Nephron progenitor cell (in vitro differentiated cells): ENCODE measurements at regions not wholly inside any gene's neighbourhood (a gene's known extent, or its start where the extent isn't known, plus 50 kb on each side); places are given as distances from the start of the nearest gene placed in this dataset.

ENCODE experiments used
- DNase-seq: peaks from one replicate; pipeline ENCODE4 v3.0.0; 2021
- H3K27ac Mint-ChIP-seq: 2 replicates; pipeline ENCODE4 v1.8.0; 2021; ENCODE audit warnings: mild to moderate bottlenecking, moderate library complexity, mixed read lengths
- H3K27me3 Mint-ChIP-seq: 2 replicates; pipeline ENCODE4 v1.8.0; 2021; ENCODE audit warnings: mild to moderate bottlenecking, low read depth, mixed read lengths; ENCODE audit not compliant: poor library complexity
- H3K36me3 Mint-ChIP-seq: 2 replicates; pipeline ENCODE4 v1.8.0; 2021; ENCODE audit warnings: low read depth, mixed read lengths
- H3K4me1 Mint-ChIP-seq: 2 replicates; pipeline ENCODE4 v1.8.0; 2021; ENCODE audit warnings: mixed read lengths
- H3K4me3 Mint-ChIP-seq: 2 replicates; pipeline ENCODE4 v1.8.0; 2021; ENCODE audit warnings: mild to moderate bottlenecking, moderate library complexity, mixed read lengths
- H3K9me3 Mint-ChIP-seq: 2 replicates; pipeline ENCODE4 v1.8.0; 2021; ENCODE audit warnings: mild to moderate bottlenecking, moderate library complexity, mixed read lengths
- TF ChIP-seq, protein P1 (sequence below): fragments of 200-600 bp; sonication (generic); IDR thresholded peaks from 2 replicates; pipeline ENCODE4 v1.5.0; 2021; ENCODE audit warnings: antibody characterized with exemption

DNA sequence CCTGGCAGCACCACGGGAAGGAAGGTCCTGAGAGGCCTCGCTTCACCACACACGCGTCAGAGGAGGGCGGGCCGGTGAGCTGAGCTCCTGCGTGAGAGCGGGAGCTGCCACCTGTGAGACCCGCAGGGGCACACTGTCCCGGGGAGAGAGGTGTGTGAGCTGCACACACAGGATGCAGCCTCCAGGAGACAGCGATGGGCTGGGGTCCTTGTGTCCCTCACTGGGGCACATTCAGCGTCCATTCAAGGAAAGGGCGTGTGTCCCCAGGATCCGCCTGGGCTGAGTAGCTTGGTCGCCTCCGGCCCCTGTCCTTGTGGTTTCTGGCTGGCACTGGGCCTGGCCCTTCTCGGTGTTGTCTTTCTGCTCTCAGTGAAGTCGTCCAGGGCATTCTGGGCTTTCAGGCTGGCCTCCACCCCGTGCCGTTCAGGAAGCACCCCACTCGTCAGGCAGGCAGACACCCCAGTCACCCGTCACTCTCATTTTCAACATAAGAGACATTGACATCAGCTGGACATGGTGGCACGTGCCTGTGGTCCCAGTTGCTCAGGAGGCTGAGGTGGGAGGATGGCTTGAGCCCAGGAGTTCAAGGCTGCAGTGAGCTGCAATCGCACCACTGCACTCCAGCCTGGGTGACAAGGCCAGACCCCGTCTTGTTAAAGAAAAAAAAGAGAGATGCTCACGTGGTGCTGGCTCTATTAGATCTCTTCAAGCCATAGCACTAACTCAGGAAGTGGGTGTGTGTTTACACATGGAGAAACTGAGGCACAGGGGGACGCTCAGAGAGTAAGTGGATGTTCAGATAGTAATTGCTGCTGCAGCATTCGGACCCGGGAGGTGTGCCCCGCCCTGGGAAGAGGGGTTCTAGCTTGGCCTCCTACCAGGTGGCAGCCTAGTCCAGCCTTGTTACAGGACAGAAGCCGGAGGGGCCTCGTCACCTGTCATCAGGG lies 1081.6 kb downstream of the BRD1 start:
- Mint-ChIP-seq H3K36me3 (no peaks in the 10 kb centered on the region), H3K4me1 (no peaks in the 10 kb centered on the region), H3K27ac (no peak overlapping the region), H3K27me3 (peaks cover 5% of the 10 kb centered on the region), H3K4me3 (no peak overlapping the region), H3K9me3 (no peaks in the 10 kb centered on the region)
- DNase-seq, result no peak
- TF ChIP-seq, protein P1, sequence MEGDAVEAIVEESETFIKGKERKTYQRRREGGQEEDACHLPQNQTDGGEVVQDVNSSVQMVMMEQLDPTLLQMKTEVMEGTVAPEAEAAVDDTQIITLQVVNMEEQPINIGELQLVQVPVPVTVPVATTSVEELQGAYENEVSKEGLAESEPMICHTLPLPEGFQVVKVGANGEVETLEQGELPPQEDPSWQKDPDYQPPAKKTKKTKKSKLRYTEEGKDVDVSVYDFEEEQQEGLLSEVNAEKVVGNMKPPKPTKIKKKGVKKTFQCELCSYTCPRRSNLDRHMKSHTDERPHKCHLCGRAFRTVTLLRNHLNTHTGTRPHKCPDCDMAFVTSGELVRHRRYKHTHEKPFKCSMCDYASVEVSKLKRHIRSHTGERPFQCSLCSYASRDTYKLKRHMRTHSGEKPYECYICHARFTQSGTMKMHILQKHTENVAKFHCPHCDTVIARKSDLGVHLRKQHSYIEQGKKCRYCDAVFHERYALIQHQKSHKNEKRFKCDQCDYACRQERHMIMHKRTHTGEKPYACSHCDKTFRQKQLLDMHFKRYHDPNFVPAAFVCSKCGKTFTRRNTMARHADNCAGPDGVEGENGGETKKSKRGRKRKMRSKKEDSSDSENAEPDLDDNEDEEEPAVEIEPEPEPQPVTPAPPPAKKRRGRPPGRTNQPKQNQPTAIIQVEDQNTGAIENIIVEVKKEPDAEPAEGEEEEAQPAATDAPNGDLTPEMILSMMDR, result no peak

- DNase-seq, result no peak
- no peaks in the 10 kb centered on the region for H3K4me1 Mint-ChIP-seq
- peaks cover 5% of the 10 kb centered on the region for H3K27me3 Mint-ChIP-seq
- no peak overlapping the region for H3K4me3 Mint-ChIP-seq
- TF ChIP-seq, protein P1, result no peak
- no peaks in the 10 kb centered on the region for H3K36me3 Mint-ChIP-seq
- no peaks in the 10 kb centered on the region for H3K9me3 Mint-ChIP-seq
- H3K27ac Mint-ChIP-seq, result no peak overlapping the region
Measured at GRCh38 chr22:48744967-48745841, 1082.5 kb downstream of the BRD1 start.

- H3K27me3 Mint-ChIP-seq, result peaks cover 5% of the 10 kb centered on the region
- no peaks in the 10 kb centered on the region for H3K9me3 Mint-ChIP-seq
- no peaks in the 10 kb centered on the region for H3K36me3 Mint-ChIP-seq
- DNase-seq, result no peak
- TF ChIP-seq, protein P1, result no peak
- H3K4me1 Mint-ChIP-seq, result no peaks in the 10 kb centered on the region
- no peak overlapping the region for H3K27ac Mint-ChIP-seq
- H3K4me3 Mint-ChIP-seq, result no peak overlapping the region
Measured at GRCh38 chr22:48744283-48744641, 1083.4 kb downstream of the BRD1 start.

DNA sequence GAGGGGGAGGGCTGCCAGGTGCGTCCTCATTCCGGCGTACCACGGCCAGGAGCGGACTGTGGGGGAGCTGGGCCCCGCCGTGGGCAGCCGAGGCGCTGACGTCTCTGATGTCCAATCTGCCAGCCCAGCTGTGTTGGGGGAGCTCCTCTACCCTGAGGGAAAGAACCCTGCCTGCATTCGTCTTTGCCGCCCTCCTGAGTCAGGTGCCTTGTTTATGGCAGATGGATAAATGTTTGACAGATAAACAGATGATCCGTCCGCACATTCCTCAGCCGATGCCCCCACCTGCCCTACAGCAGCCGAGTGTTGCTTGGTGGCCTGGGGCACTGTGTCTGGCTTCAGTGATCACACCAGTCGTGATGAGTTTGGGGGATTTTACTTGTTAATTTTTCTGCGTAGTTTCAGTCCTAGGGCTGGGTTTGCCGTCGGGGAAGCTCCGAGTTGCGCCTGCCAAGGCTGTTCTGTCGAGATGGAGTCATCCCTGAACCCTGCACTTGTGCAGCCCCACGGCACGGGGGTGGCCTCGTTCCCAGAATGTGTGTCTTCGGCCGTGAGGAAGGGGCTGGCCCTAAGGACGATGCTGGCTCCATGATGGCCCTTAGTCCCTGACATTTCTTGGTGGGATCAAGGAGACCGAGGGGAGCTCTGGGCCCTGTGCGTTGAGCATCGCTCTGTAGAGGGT lies 1083.9 kb downstream of the BRD1 start:
- Mint-ChIP-seq H3K4me3 (no peak overlapping the region), H3K27me3 (peaks cover 5% of the 10 kb centered on the region), H3K36me3 (no peaks in the 10 kb centered on the region), H3K4me1 (no peaks in the 10 kb centered on the region), H3K27ac (no peak overlapping the region), H3K9me3 (no peaks in the 10 kb centered on the region)
- TF ChIP-seq, protein P1, result no peak
- no peak for DNase-seq

DNA sequence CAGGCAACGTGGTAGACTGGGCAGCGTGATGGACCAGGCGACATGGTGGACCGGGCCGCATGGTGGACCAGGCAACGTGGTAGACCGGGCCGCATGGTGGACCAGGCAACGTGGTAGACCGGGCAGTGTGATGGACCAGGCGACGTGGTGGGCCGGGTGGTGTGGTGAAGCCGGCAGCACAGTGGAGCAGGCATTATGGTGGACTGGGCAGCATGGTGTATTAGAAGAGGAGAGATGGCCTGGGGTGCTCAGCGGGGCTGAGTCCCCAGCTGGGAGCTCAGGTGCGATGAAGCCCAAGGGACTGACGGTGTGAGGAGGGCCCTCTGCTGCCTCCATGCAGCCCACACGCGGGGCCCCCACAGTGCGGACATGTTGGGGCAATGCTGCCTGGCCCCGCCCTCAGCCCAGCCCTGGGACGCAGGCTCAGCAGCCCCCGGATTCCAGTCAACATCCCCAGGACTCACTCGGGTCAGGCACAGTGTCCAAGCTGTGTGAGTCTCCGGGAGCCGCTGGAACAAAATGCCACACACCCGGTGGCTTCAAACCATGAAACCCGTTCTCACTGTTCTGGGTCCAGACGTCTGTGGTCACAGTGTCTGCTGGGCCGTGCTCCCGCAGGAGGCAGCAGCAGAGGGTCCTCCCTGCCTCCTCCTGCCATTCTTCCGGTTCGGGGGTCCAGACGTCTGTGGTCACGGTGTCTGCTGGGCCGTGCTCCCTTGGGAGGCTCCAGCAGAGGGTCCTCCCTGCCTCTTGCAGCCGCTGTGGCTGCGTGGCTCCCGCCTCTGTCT lies 1084.9 kb downstream of the BRD1 start:
- peaks cover 5% of the 10 kb centered on the region for H3K27me3 Mint-ChIP-seq
- no peaks in the 10 kb centered on the region for H3K9me3 Mint-ChIP-seq
- TF ChIP-seq, protein P1, result no peak
- no peak for DNase-seq
- H3K4me3 Mint-ChIP-seq, result no peak overlapping the region
- H3K4me1 Mint-ChIP-seq, result no peaks in the 10 kb centered on the region
- peak overlapping the region; percentile 36 for H3K27ac Mint-ChIP-seq
- H3K36me3 Mint-ChIP-seq, result no peaks in the 10 kb centered on the region
